CD14-positive monocyte (primary cell): ENCODE measurements at regions not wholly inside any gene's neighbourhood (a gene's known extent, or its start where the extent isn't known, plus 50 kb on each side); places are given as distances from the start of the nearest gene placed in this dataset.

Experiments used
- DNase-seq, 3 donors: peaks; one replicate each; pipeline ENCODE4 v3.0.0-alpha.2; 2011 to 2022
- H2AFZ ChIP-seq: 2 replicates; pipeline ENCODE4 v1.6.0; 2012; ENCODE audit warnings: mild to moderate bottlenecking, low read depth, low read length, inconsistent platforms; ENCODE audit not compliant: insufficient read depth, poor library complexity, severe bottlenecking
- H3K27ac ChIP-seq, 2 donors: 1 replicate in 1 of 2; 2 replicates in 1 of 2; pipeline ENCODE4 v1.5.1; 2012 to 2013; ENCODE audit warnings: low read length in 2 of 2, control low read depth in 1 of 2, inconsistent platforms in 1 of 2, low read depth in 1 of 2, mild to moderate bottlenecking in 1 of 2
- H3K27me3 ChIP-seq, 2 donors: one replicate each; pipeline versions ENCODE4 v1.6.0 to v1.6.1; 2011 to 2013; ENCODE audit warnings: low read length in 2 of 2; ENCODE audit not compliant: control insufficient read depth in 2 of 2, insufficient read depth in 2 of 2
- H3K36me3 ChIP-seq, 2 donors: replicated peaks in 1 of 2; 1 replicate in 1 of 2; 2 replicates in 1 of 2; pipeline versions ENCODE4 v1.5.1 to v1.6.1; 2012 to 2013; ENCODE audit warnings: low read length in 2 of 2, control low read depth in 1 of 2, inconsistent platforms in 1 of 2, mild to moderate bottlenecking in 1 of 2; ENCODE audit not compliant: insufficient read depth in 2 of 2, control insufficient read depth in 1 of 2
- H3K4me1 ChIP-seq, 2 donors: 1 replicate in 1 of 2; 2 replicates in 1 of 2; pipeline versions ENCODE4 v1.5.1 to v1.6.1; 2012 to 2013; ENCODE audit warnings: low read length in 2 of 2, control low read depth in 1 of 2, inconsistent platforms in 1 of 2, mild to moderate bottlenecking in 1 of 2, moderate library complexity in 1 of 2; ENCODE audit not compliant: insufficient read depth in 2 of 2, control insufficient read depth in 1 of 2
- H3K4me2 ChIP-seq: replicated peaks from 2 replicates; pipeline ENCODE3; 2012; ENCODE audit warnings: low read length, moderate library complexity, mild to moderate bottlenecking; ENCODE audit not compliant: poor library complexity, severe bottlenecking; ENCODE audit errors: extremely low read depth
- H3K4me3 ChIP-seq, 3 experiments: fragments of 200-600 bp in 1 of 3; sonication (generic) in 1 of 3; replicated peaks in 1 of 3; 1 replicate in 2 of 3; 2 replicates in 1 of 3; pipeline ENCODE4 v1.5.1; 2011 to 2013; ENCODE audit warnings: low read length in 3 of 3, mild to moderate bottlenecking in 3 of 3, control low read depth in 2 of 3, low read depth in 2 of 3, inconsistent platforms in 1 of 3, moderate library complexity in 1 of 3
- H3K79me2 ChIP-seq: 2 replicates; pipeline ENCODE4 v1.6.0; 2012; ENCODE audit warnings: mild to moderate bottlenecking, control low read depth, inconsistent platforms, low read length, moderate library complexity; ENCODE audit not compliant: insufficient read depth
- H3K9ac ChIP-seq: 2 replicates; pipeline ENCODE4 v1.6.0; 2017; ENCODE audit warnings: low read length, mild to moderate bottlenecking; ENCODE audit not compliant: insufficient read depth, poor library complexity, severe bottlenecking
- H3K9me3 ChIP-seq, 2 donors: replicated peaks in 1 of 2; 1 replicate in 1 of 2; 2 replicates in 1 of 2; pipeline versions ENCODE4 v1.5.1 to v1.6.1; 2012 to 2013; ENCODE audit warnings: low read length in 2 of 2, control low read depth in 1 of 2; ENCODE audit not compliant: control insufficient read depth in 1 of 2, insufficient read depth in 1 of 2
- H4K20me1 ChIP-seq: 2 replicates; pipeline ENCODE4 v1.6.0; 2012; ENCODE audit warnings: mild to moderate bottlenecking, low read length, control low read depth, moderate library complexity; ENCODE audit not compliant: insufficient read depth
- H3K27ac Mint-ChIP-seq, 7 donors: one replicate each; pipeline ENCODE4 v1.8.0; 2020; ENCODE audit warnings: mild to moderate bottlenecking in 7 of 7, mixed read lengths in 7 of 7, moderate library complexity in 6 of 7, inconsistent platforms in 2 of 7
- H3K27me3 Mint-ChIP-seq, 3 donors: one replicate each; pipeline ENCODE4 v1.8.0; 2021 to 2022; ENCODE audit warnings: low read depth in 3 of 3, mild to moderate bottlenecking in 3 of 3, mixed read lengths in 3 of 3, moderate library complexity in 3 of 3, inconsistent platforms in 1 of 3
- H3K36me3 Mint-ChIP-seq, 2 donors: one replicate each; pipeline ENCODE4 v1.8.0; 2020; ENCODE audit warnings: mixed read lengths in 2 of 2, inconsistent platforms in 1 of 2, mild to moderate bottlenecking in 1 of 2
- H3K4me1 Mint-ChIP-seq: one replicate; pipeline ENCODE4 v1.8.0; 2020; ENCODE audit warnings: mild to moderate bottlenecking, mixed read lengths
- H3K4me3 Mint-ChIP-seq, 2 donors: one replicate each; pipeline ENCODE4 v1.8.0; 2020; ENCODE audit warnings: mild to moderate bottlenecking in 2 of 2, mixed read lengths in 2 of 2, moderate library complexity in 1 of 2
- H3K9me3 Mint-ChIP-seq, 7 donors: one replicate each; pipeline ENCODE4 v1.8.0; 2020 to 2022; ENCODE audit warnings: mixed read lengths in 7 of 7, mild to moderate bottlenecking in 6 of 7, moderate library complexity in 6 of 7, inconsistent platforms in 2 of 7
- CTCF ChIP-seq: fragments of 200-600 bp; IDR thresholded peaks from one replicate; pipeline ENCODE4 v1.8.0; 2022; ENCODE audit warnings: antibody characterized with exemption, mild to moderate bottlenecking
- WGBS: methylation state at CpG from one replicate; pipeline ENCODE4 v1.1.5; 2013; ENCODE audit warnings: missing lambda C conversion rate; ENCODE audit not compliant: insufficient coverage; 5-methylcytosine and 5-hydroxymethylcytosine counted together
- intact Hi-C, 2 donors: fragments of 100-400 bp; cut with micrococcal nuclease; formaldehyde crosslinking; loops; one replicate each; pipeline versions ENCODE4 v1.15.0 to v1.15.1; 2023

- peak; percentile 30 to 56 (median 54) for DNase-seq
- Histone ChIP-seq H4K20me1 (no peaks in the 10 kb centered on the region), H3K36me3 (no peaks in the 10 kb centered on the region), H3K9ac (no peak overlapping the region), H3K27me3 (no peaks in the 10 kb centered on the region), H3K79me2 (no peaks in the 10 kb centered on the region), H3K4me3 (no peak overlapping the region), H3K4me2 (no peak overlapping the region), H3K9me3 (no peaks in the 10 kb centered on the region), H3K4me1 (no peaks in the 10 kb centered on the region), H2AFZ (no peak overlapping the region), H3K27ac (no peak overlapping the region)
- Mint-ChIP-seq H3K4me1 (no peaks in the 10 kb centered on the region), H3K9me3 (no peaks in the 10 kb centered on the region), H3K36me3 (no peaks in the 10 kb centered on the region), H3K4me3 (no peak overlapping the region), H3K27ac (peak overlapping the region in 2 of 7 donors; percentile 16 to 72), H3K27me3 (peaks cover 3 to 18% (median 10%) of the 10 kb centered on the region in 3 donors)
- TF ChIP-seq CTCF, result peak; percentile 78
- WGBS, result 83% methylated on average over 2 of the region's 7 CpGs
- intact Hi-C loops, result loop anchor here in 1 of 2 donors (10.0 kb wide), 1 partner anchor 110 kb away; no protein-coding TSS in a partner anchor
Observed at GRCh38 chr10:62554632-62555199, 180.5 kb downstream of the ZNF365 start.

- 96% methylated on average over 3 of the region's 5 CpGs for WGBS
- H3K4me3 Mint-ChIP-seq, result no peak overlapping the region
- H3K4me1 ChIP-seq, result no peaks in the 10 kb centered on the region
Observed at GRCh38 chr10:62559481-62560200, 185.5 kb downstream of the ZNF365 start.

More at GRCh38 chr10:62559481-62560200, 185.5 kb downstream of the ZNF365 start:
- Histone ChIP-seq H3K36me3 (no peaks in the 10 kb centered on the region), H3K9ac (no peak overlapping the region), H3K27me3 (no peaks in the 10 kb centered on the region), H3K4me3 (no peak overlapping the region), H3K9me3 (no peaks in the 10 kb centered on the region), H3K4me2 (no peak overlapping the region), H3K27ac (no peak overlapping the region), H4K20me1 (no peaks in the 10 kb centered on the region), H2AFZ (no peak overlapping the region), H3K79me2 (no peaks in the 10 kb centered on the region)
- intact Hi-C loops, result loop anchor here in 1 of 2 donors (10.0 kb wide), 1 partner anchor 115 kb away; no protein-coding TSS in a partner anchor
- Mint-ChIP-seq H3K36me3 (no peaks in the 10 kb centered on the region), H3K4me1 (peaks cover 15% of the 10 kb centered on the region), H3K9me3 (no peaks in the 10 kb centered on the region), H3K27me3 (peaks cover 3 to 19% (median 5%) of the 10 kb centered on the region in 3 donors), H3K27ac (peak overlapping the region in 1 of 7 donors; percentile 2)
- no peak for DNase-seq
- no peak for TF ChIP-seq CTCF
